Activated naive CD4-positive, alpha-beta T cell treated with anti-CD3 and anti-CD28 coated beads, Interleukin-2, amount 10 ng/mL, durations not matched to agents 7 days and 5 days (primary cell): ENCODE measurements at regions not wholly inside any gene's neighbourhood (a gene's known extent, or its start where the extent isn't known, plus 50 kb on each side); places are given as distances from the start of the nearest gene placed in this dataset.

ENCODE experiments used
- CTCF ChIA-PET: fragments of 350-600 bp; sonication (Branson Sonifier 250); formaldehyde crosslinking; loops from one replicate; lab custom pipeline; 2021; ENCODE audit warnings: antibody characterized with exemption; lab: Charles Lee
- DNase-seq: peaks from one replicate; pipeline ENCODE4 v3.0.0-alpha.2; 2020
- H3K27ac Mint-ChIP-seq: one replicate; pipeline ENCODE4 v1.8.0; 2021; ENCODE audit warnings: mild to moderate bottlenecking, moderate library complexity, mixed read lengths
- H3K27me3 Mint-ChIP-seq: one replicate; pipeline ENCODE4 v1.8.0; 2021; ENCODE audit warnings: mild to moderate bottlenecking, mixed read lengths
- H3K36me3 Mint-ChIP-seq: one replicate; pipeline ENCODE4 v1.8.0; 2021; ENCODE audit warnings: mixed read lengths
- H3K4me1 Mint-ChIP-seq: one replicate; pipeline ENCODE4 v1.8.0; 2021; ENCODE audit warnings: mixed read lengths
- H3K4me3 Mint-ChIP-seq: one replicate; pipeline ENCODE4 v1.8.0; 2021; ENCODE audit warnings: mild to moderate bottlenecking, moderate library complexity, mixed read lengths
- H3K9me3 Mint-ChIP-seq: one replicate; pipeline ENCODE4 v1.8.0; 2021; ENCODE audit warnings: mixed read lengths

GRCh38 chr2:138329162-138329561, 172.4 kb upstream of the SPOPL start:
- Mint-ChIP-seq H3K27ac (no peak overlapping the region), H3K4me3 (no peak overlapping the region), H3K4me1 (no peaks in the 10 kb centered on the region), H3K27me3 (no peaks in the 10 kb centered on the region), H3K9me3 (no peaks in the 10 kb centered on the region), H3K36me3 (no peaks in the 10 kb centered on the region)
- CTCF ChIA-PET = no interaction called here
- DNase-seq = no peak

- H3K9me3 Mint-ChIP-seq = no peaks in the 10 kb centered on the region
- DNase-seq = no peak
- H3K36me3 Mint-ChIP-seq = no peaks in the 10 kb centered on the region
- H3K27me3 Mint-ChIP-seq = no peaks in the 10 kb centered on the region
- no peak overlapping the region for H3K27ac Mint-ChIP-seq
- H3K4me3 Mint-ChIP-seq = no peak overlapping the region
- H3K4me1 Mint-ChIP-seq = no peaks in the 10 kb centered on the region
- CTCF ChIA-PET = no interaction called here
Observed at GRCh38 chr2:138329591-138329990, 172.0 kb upstream of the SPOPL start.

- Mint-ChIP-seq H3K9me3 (no peaks in the 10 kb centered on the region), H3K4me3 (no peak overlapping the region), H3K36me3 (no peaks in the 10 kb centered on the region), H3K27ac (no peak overlapping the region), H3K27me3 (no peaks in the 10 kb centered on the region), H3K4me1 (no peaks in the 10 kb centered on the region)
- no peak for DNase-seq
- CTCF ChIA-PET = no interaction called here
Observed at GRCh38 chr2:138333121-138333520, 168.4 kb upstream of the SPOPL start.

- DNase-seq = no peak
- H3K36me3 Mint-ChIP-seq = no peaks in the 10 kb centered on the region
- H3K27ac Mint-ChIP-seq = no peak overlapping the region
- CTCF ChIA-PET = no interaction called here
- H3K9me3 Mint-ChIP-seq = no peaks in the 10 kb centered on the region
- H3K4me1 Mint-ChIP-seq = no peaks in the 10 kb centered on the region
- H3K27me3 Mint-ChIP-seq = no peaks in the 10 kb centered on the region
- no peak overlapping the region for H3K4me3 Mint-ChIP-seq
Observed at GRCh38 chr2:138333677-138334076, 167.9 kb upstream of the SPOPL start.

- no peak for DNase-seq
- no peaks in the 10 kb centered on the region for H3K4me1 Mint-ChIP-seq
- no peak overlapping the region for H3K4me3 Mint-ChIP-seq
- H3K27ac Mint-ChIP-seq = no peak overlapping the region
- H3K36me3 Mint-ChIP-seq = no peaks in the 10 kb centered on the region
- H3K27me3 Mint-ChIP-seq = no peaks in the 10 kb centered on the region
- H3K9me3 Mint-ChIP-seq = no peaks in the 10 kb centered on the region
- CTCF ChIA-PET = no interaction called here
Observed at GRCh38 chr2:138334323-138334722, 167.2 kb upstream of the SPOPL start.

GRCh38 chr2:138335036-138335435, 166.5 kb upstream of the SPOPL start:
- Mint-ChIP-seq H3K4me3 (no peak overlapping the region), H3K27ac (no peak overlapping the region), H3K4me1 (no peaks in the 10 kb centered on the region), H3K9me3 (no peaks in the 10 kb centered on the region), H3K27me3 (no peaks in the 10 kb centered on the region), H3K36me3 (no peaks in the 10 kb centered on the region)
- CTCF ChIA-PET = no interaction called here
- DNase-seq = no peak

- Mint-ChIP-seq H3K36me3 (no peaks in the 10 kb centered on the region), H3K9me3 (no peaks in the 10 kb centered on the region), H3K27me3 (no peaks in the 10 kb centered on the region), H3K4me3 (no peak overlapping the region), H3K4me1 (no peaks in the 10 kb centered on the region), H3K27ac (no peak overlapping the region)
- CTCF ChIA-PET = no interaction called here
- no peak for DNase-seq
Observed at GRCh38 chr2:138336146-138336545, 165.4 kb upstream of the SPOPL start.

GRCh38 chr2:138355244-138355643, 146.3 kb upstream of the SPOPL start:
- H3K4me1 Mint-ChIP-seq = no peaks in the 10 kb centered on the region
- H3K27me3 Mint-ChIP-seq = no peaks in the 10 kb centered on the region
- no peaks in the 10 kb centered on the region for H3K36me3 Mint-ChIP-seq
- CTCF ChIA-PET = no interaction called here
- no peak overlapping the region for H3K27ac Mint-ChIP-seq
- no peaks in the 10 kb centered on the region for H3K9me3 Mint-ChIP-seq
- DNase-seq = no peak
- H3K4me3 Mint-ChIP-seq = no peak overlapping the region

GRCh38 chr2:138356178-138356577, 145.4 kb upstream of the SPOPL start:
- Mint-ChIP-seq H3K4me3 (no peak overlapping the region), H3K27ac (no peak overlapping the region), H3K4me1 (no peaks in the 10 kb centered on the region), H3K36me3 (no peaks in the 10 kb centered on the region), H3K9me3 (no peaks in the 10 kb centered on the region), H3K27me3 (no peaks in the 10 kb centered on the region)
- CTCF ChIA-PET = no interaction called here
- DNase-seq = no peak

- DNase-seq = no peak
- H3K4me1 Mint-ChIP-seq = no peaks in the 10 kb centered on the region
- no peaks in the 10 kb centered on the region for H3K27me3 Mint-ChIP-seq
- no peaks in the 10 kb centered on the region for H3K9me3 Mint-ChIP-seq
- no peak overlapping the region for H3K4me3 Mint-ChIP-seq
- no peaks in the 10 kb centered on the region for H3K36me3 Mint-ChIP-seq
- CTCF ChIA-PET = no interaction called here
- H3K27ac Mint-ChIP-seq = peak overlapping the region; percentile 13
Observed at GRCh38 chr2:138359532-138359931, 142.0 kb upstream of the SPOPL start.

- no peak overlapping the region for H3K27ac Mint-ChIP-seq
- H3K4me1 Mint-ChIP-seq = no peaks in the 10 kb centered on the region
- CTCF ChIA-PET = no interaction called here
- H3K27me3 Mint-ChIP-seq = no peaks in the 10 kb centered on the region
- H3K36me3 Mint-ChIP-seq = no peaks in the 10 kb centered on the region
- H3K9me3 Mint-ChIP-seq = no peaks in the 10 kb centered on the region
- H3K4me3 Mint-ChIP-seq = no peak overlapping the region
- no peak for DNase-seq
Observed at GRCh38 chr2:138364554-138365162, 136.9 kb upstream of the SPOPL start.

- Mint-ChIP-seq H3K36me3 (no peaks in the 10 kb centered on the region), H3K9me3 (no peaks in the 10 kb centered on the region), H3K4me1 (no peaks in the 10 kb centered on the region), H3K27ac (no peak overlapping the region), H3K4me3 (no peak overlapping the region), H3K27me3 (no peaks in the 10 kb centered on the region)
- CTCF ChIA-PET = no interaction called here
- DNase-seq = no peak
Observed at GRCh38 chr2:138365581-138365980, 136.0 kb upstream of the SPOPL start.

GRCh38 chr2:138369856-138370255, 131.7 kb upstream of the SPOPL start:
- Mint-ChIP-seq H3K36me3 (no peaks in the 10 kb centered on the region), H3K27me3 (no peaks in the 10 kb centered on the region)
- CTCF ChIA-PET = no interaction called here

GRCh38 chr2:138373993-138374408, 127.6 kb upstream of the SPOPL start:
- no peaks in the 10 kb centered on the region for H3K36me3 Mint-ChIP-seq
- H3K4me1 Mint-ChIP-seq = no peaks in the 10 kb centered on the region
- H3K4me3 Mint-ChIP-seq = no peak overlapping the region
- H3K9me3 Mint-ChIP-seq = no peaks in the 10 kb centered on the region
- no peak overlapping the region for H3K27ac Mint-ChIP-seq
- DNase-seq = no peak
- CTCF ChIA-PET = interaction anchor here (0.6 kb wide), 1 partner anchor 557 kb away, joined by 4 read pairs; no protein-coding TSS in a partner anchor
- H3K27me3 Mint-ChIP-seq = no peaks in the 10 kb centered on the region

More at GRCh38 chr2:138369856-138370255, 131.7 kb upstream of the SPOPL start:
- H3K27ac Mint-ChIP-seq = no peak overlapping the region
- no peak overlapping the region for H3K4me3 Mint-ChIP-seq
- DNase-seq = no peak
- H3K4me1 Mint-ChIP-seq = no peaks in the 10 kb centered on the region
- H3K9me3 Mint-ChIP-seq = no peaks in the 10 kb centered on the region

GRCh38 chr2:138381373-138381772, 120.2 kb upstream of the SPOPL start:
- no peaks in the 10 kb centered on the region for H3K4me1 Mint-ChIP-seq
- CTCF ChIA-PET = no interaction called here
- no peak overlapping the region for H3K27ac Mint-ChIP-seq
- H3K36me3 Mint-ChIP-seq = no peaks in the 10 kb centered on the region
- H3K9me3 Mint-ChIP-seq = no peaks in the 10 kb centered on the region
- DNase-seq = no peak
- H3K4me3 Mint-ChIP-seq = no peak overlapping the region
- no peaks in the 10 kb centered on the region for H3K27me3 Mint-ChIP-seq

- DNase-seq = no peak
- Mint-ChIP-seq H3K36me3 (no peaks in the 10 kb centered on the region), H3K4me3 (no peak overlapping the region), H3K27me3 (no peaks in the 10 kb centered on the region), H3K9me3 (no peaks in the 10 kb centered on the region), H3K4me1 (no peaks in the 10 kb centered on the region), H3K27ac (no peak overlapping the region)
- CTCF ChIA-PET = no interaction called here
Observed at GRCh38 chr2:138382672-138383071, 118.9 kb upstream of the SPOPL start.
